Keratinocyte (primary cell): ENCODE measurements at regions not wholly inside any gene's neighbourhood (a gene's known extent, or its start where the extent isn't known, plus 50 kb on each side); places are given as distances from the start of the nearest gene placed in this dataset.
A peak's percentile ranks its signal among the peaks of the same experiment; 100 is the strongest.

Source experiments
- DNase-seq: peaks from one replicate; pipeline ENCODE4 v3.0.0-alpha.2; 2011; ENCODE audit warnings: low read depth, missing footprints, low spot score
- FAIRE-seq: peaks from 2 replicates; lab custom pipeline; 2011; peaks lifted over from hg19 to GRCh38; lab: Jason Lieb, UNC
- H2AFZ ChIP-seq: 2 replicates; pipeline ENCODE4 v1.6.0; 2012; ENCODE audit warnings: low read length, control low read depth, inconsistent platforms; ENCODE audit not compliant: control insufficient read depth
- H3K27ac ChIP-seq: 2 replicates; pipeline ENCODE4 v1.5.1; 2011; ENCODE audit warnings: low read length; ENCODE audit not compliant: control insufficient read depth, insufficient read depth
- H3K27me3 ChIP-seq: 3 replicates; pipeline ENCODE4 v1.6.0; 2011; ENCODE audit warnings: low read length; ENCODE audit not compliant: control insufficient read depth, insufficient read depth; ENCODE audit errors: extremely low read depth
- H3K36me3 ChIP-seq, 2 experiments: 2 replicates in 1 of 2; 3 replicates in 1 of 2; pipeline ENCODE4 v1.5.1; 2011; ENCODE audit warnings: low read length in 2 of 2, mild to moderate bottlenecking in 1 of 2; ENCODE audit not compliant: control insufficient read depth in 2 of 2, insufficient read depth in 2 of 2; ENCODE audit errors: extremely low read depth in 1 of 2
- H3K4me1 ChIP-seq: 3 replicates; pipeline ENCODE4 v1.5.1; 2011; ENCODE audit warnings: low read length; ENCODE audit not compliant: control insufficient read depth, insufficient read depth; ENCODE audit errors: extremely low read depth
- H3K4me2 ChIP-seq: 3 replicates; pipeline ENCODE4 v1.6.0; 2011; ENCODE audit warnings: low read depth, low read length; ENCODE audit not compliant: control insufficient read depth, insufficient read depth; ENCODE audit errors: extremely low read depth
- H3K4me3 ChIP-seq, 3 experiments: fragments of 200-600 bp in 1 of 3; sonication (generic) in 1 of 3; 2 replicates in 2 of 3; 3 replicates in 1 of 3; pipeline ENCODE4 v1.5.1; 2011 to 2016; ENCODE audit warnings: low read length in 3 of 3, mild to moderate bottlenecking in 3 of 3, control low read depth in 2 of 3, inconsistent platforms in 1 of 3, low read depth in 1 of 3, mixed read lengths in 1 of 3, mixed run types in 1 of 3, moderate library complexity in 1 of 3; ENCODE audit not compliant: control insufficient read depth in 2 of 3, insufficient read depth in 2 of 3; ENCODE audit errors: extremely low read depth in 1 of 3
- H3K79me2 ChIP-seq: 2 replicates; pipeline ENCODE4 v1.6.0; 2012; ENCODE audit warnings: low read length; ENCODE audit not compliant: control insufficient read depth, insufficient read depth
- H3K9ac ChIP-seq: 3 replicates; pipeline ENCODE4 v1.6.0; 2011; ENCODE audit warnings: low read length; ENCODE audit not compliant: control insufficient read depth, insufficient read depth; ENCODE audit errors: extremely low read depth
- H3K9me1 ChIP-seq: 3 replicates; pipeline ENCODE4 v1.6.0; 2011; ENCODE audit warnings: low read length; ENCODE audit not compliant: control insufficient read depth, insufficient read depth; ENCODE audit errors: extremely low read depth
- H3K9me3 ChIP-seq: 2 replicates; pipeline ENCODE4 v1.5.1; 2012; ENCODE audit warnings: low read depth, low read length; ENCODE audit not compliant: control insufficient read depth
- H4K20me1 ChIP-seq: 3 replicates; pipeline ENCODE4 v1.6.0; 2011; ENCODE audit warnings: low read length; ENCODE audit not compliant: control insufficient read depth, insufficient read depth; ENCODE audit errors: extremely low read depth
- CTCF ChIP-seq, 3 experiments: IDR thresholded peaks in 1 of 3; conservative IDR thresholded peaks in 1 of 3; optimal IDR thresholded peaks in 1 of 3; 2 replicates in 2 of 3; 3 replicates in 1 of 3; pipeline versions ENCODE3 to v1.5.1; 2011; ENCODE audit warnings: low read length in 3 of 3, mild to moderate bottlenecking in 3 of 3, moderate library complexity in 2 of 3, control low read depth in 1 of 3, inconsistent platforms in 1 of 3; ENCODE audit not compliant: insufficient read depth in 2 of 3; ENCODE audit errors: extremely low read depth in 1 of 3
- EZH2 ChIP-seq: IDR thresholded peaks from one replicate; pipeline ENCODE4 v1.6.1; 2012; ENCODE audit warnings: inconsistent platforms, mild to moderate bottlenecking, low read length, moderate library complexity
- dilution Hi-C: fragments of 300-500 bp; cut with MboI; formaldehyde crosslinking; loops from one replicate; pipeline ENCODE4 v1.7.0; 2020; ENCODE audit warnings: low sequenced_read_pairs; ENCODE audit not compliant: extremely low pct_ligation_motif_present

DNA sequence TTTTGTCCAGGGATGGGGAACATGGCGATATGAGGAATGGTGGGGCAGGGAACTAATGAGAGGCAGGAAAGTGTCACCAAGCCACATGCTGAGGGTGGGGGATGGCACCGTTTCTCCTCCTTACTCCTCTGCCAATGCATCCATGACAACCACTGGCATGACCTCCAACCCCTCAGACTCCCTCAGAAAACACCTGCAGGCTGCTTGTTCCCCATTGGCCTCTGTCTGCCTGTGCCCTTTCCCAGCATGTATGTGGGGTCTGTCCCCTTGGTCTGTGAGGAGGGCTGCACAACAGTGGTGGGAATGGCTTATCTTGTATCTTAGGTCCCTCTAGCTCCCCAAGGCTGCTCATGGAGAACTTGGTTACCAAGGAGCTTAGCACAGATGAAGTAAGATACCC, 137.2 kb upstream of the NGF start:
- H3K27ac ChIP-seq: no peak overlapping the region
- dilution Hi-C loops: no loop called here
- H3K4me3 ChIP-seq: no peak overlapping the region
- H3K27me3 ChIP-seq: peaks cover 6% of the 10 kb centered on the region
- no peak overlapping the region for H2AFZ ChIP-seq
- DNase-seq: no peak
- H3K79me2 ChIP-seq: no peaks in the 10 kb centered on the region
- no peak overlapping the region for H3K4me2 ChIP-seq
- H3K4me1 ChIP-seq: peaks cover 33% of the 10 kb centered on the region
- H3K9ac ChIP-seq: no peak overlapping the region
- FAIRE-seq: no peak
- H3K9me3 ChIP-seq: no peaks in the 10 kb centered on the region
- no peaks in the 10 kb centered on the region for H4K20me1 ChIP-seq
- TF ChIP-seq CTCF (optimal IDR thresholded peaks at IDR 0.05 in 1 of 3, IDR thresholded peaks at IDR 0.05 in 1 of 3, conservative IDR thresholded peaks at IDR 0.05 in 1 of 3; ENCODE audit: extremely low read depth in 1 of 3, insufficient read depth in 2 of 3, low read length in 3 of 3) (no peak), EZH2 (no peak)
- H3K36me3 ChIP-seq: no peaks in the 10 kb centered on the region
- peaks cover 2% of the 10 kb centered on the region for H3K9me1 ChIP-seq

DNA sequence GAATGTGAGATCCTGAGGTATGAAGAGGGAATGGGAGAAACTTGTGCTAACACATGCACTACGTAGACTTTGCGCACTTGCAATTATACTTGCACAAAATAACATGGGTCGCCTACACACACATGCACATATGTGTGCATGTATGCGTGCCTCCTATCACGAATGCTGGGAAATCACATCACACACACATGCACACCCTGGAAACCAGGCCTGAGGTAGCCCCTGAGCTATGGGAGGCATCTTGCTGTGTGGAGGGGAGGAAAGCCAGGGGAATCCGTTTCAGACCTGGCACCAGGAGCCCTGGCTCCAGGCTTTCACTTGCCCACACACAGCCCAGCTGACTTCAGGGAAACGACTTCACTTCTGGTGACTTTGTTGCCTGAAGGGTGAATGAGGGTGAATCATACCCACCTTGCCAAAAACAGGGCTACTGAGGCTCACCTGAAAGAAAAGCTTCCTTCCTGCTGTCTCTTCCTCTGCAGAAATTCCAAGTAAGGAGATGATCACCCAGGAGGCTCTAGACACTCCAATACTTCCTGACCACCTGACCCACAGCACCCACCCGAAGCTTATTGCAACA, 136.0 kb upstream of the NGF start:
- Histone ChIP-seq H3K36me3 (no peaks in the 10 kb centered on the region), H3K27me3 (no peaks in the 10 kb centered on the region), H3K4me1 (peaks cover 32% of the 10 kb centered on the region), H4K20me1 (no peaks in the 10 kb centered on the region), H3K79me2 (no peaks in the 10 kb centered on the region), H3K9me3 (no peaks in the 10 kb centered on the region), H3K9me1 (peaks cover 2% of the 10 kb centered on the region), H3K9ac (no peak overlapping the region), H3K4me2 (peak overlapping the region; percentile 20), H2AFZ (no peak overlapping the region), H3K4me3 (no peak overlapping the region), H3K27ac (no peak overlapping the region)
- peak; percentile 78 for DNase-seq
- peak; percentile 91 for FAIRE-seq
- dilution Hi-C loops: loop anchor here (25.0 kb wide), 1 partner anchor 337 kb away; no protein-coding TSS in a partner anchor
- TF ChIP-seq EZH2 (no peak), CTCF (optimal IDR thresholded peaks at IDR 0.05 in 1 of 3, IDR thresholded peaks at IDR 0.05 in 1 of 3, conservative IDR thresholded peaks at IDR 0.05 in 1 of 3; ENCODE audit: extremely low read depth in 1 of 3, insufficient read depth in 2 of 3, low read length in 3 of 3) (no peak)
